ENCODE measurements at regions not wholly inside any gene's neighbourhood (a gene's known extent, or its start where the extent isn't known, plus 50 kb on each side); places are given as distances from the start of the nearest gene placed in this dataset.

- no peak overlapping the region for H3K4me3 Mint-ChIP-seq (ENCODE audit: unreplicated experiment)
- no peak for TF ChIP-seq CTCF (IDR thresholded peaks at IDR 0.05; ENCODE audit: partially characterized antibody, unreplicated experiment)
- no peak for DNase-seq
- H3K9me3 Mint-ChIP-seq (ENCODE audit: unreplicated experiment), result no peaks in the 10 kb centered on the region
- H3K36me3 Mint-ChIP-seq (ENCODE audit: unreplicated experiment), result no peaks in the 10 kb centered on the region
- no peaks in the 10 kb centered on the region for H3K27me3 Mint-ChIP-seq (ENCODE audit: unreplicated experiment)
- H3K27ac Mint-ChIP-seq (ENCODE audit: unreplicated experiment), result no peak overlapping the region
- peaks cover 4% of the 10 kb centered on the region for H3K4me1 Mint-ChIP-seq (ENCODE audit: low read depth, unreplicated experiment)
Measured at GRCh38 chr11:26909515-26909914, 84.4 kb upstream of the FIBIN start.

GRCh38 chr11:26909991-26910591 lies 83.8 kb upstream of the FIBIN start:
- no peak overlapping the region for H3K4me3 Mint-ChIP-seq (ENCODE audit: unreplicated experiment)
- no peaks in the 10 kb centered on the region for H3K9me3 Mint-ChIP-seq (ENCODE audit: unreplicated experiment)
- no peaks in the 10 kb centered on the region for H3K27me3 Mint-ChIP-seq (ENCODE audit: unreplicated experiment)
- no peak for DNase-seq
- H3K27ac Mint-ChIP-seq (ENCODE audit: unreplicated experiment), result no peak overlapping the region
- H3K36me3 Mint-ChIP-seq (ENCODE audit: unreplicated experiment), result no peaks in the 10 kb centered on the region
- peaks cover 4% of the 10 kb centered on the region for H3K4me1 Mint-ChIP-seq (ENCODE audit: low read depth, unreplicated experiment)
- no peak for TF ChIP-seq CTCF (IDR thresholded peaks at IDR 0.05; ENCODE audit: partially characterized antibody, unreplicated experiment)

GRCh38 chr11:26914968-26915367 lies 78.9 kb upstream of the FIBIN start:
- Mint-ChIP-seq H3K27ac (ENCODE audit: unreplicated experiment) (no peak overlapping the region), H3K4me3 (ENCODE audit: unreplicated experiment) (no peak overlapping the region), H3K4me1 (ENCODE audit: low read depth, unreplicated experiment) (no peaks in the 10 kb centered on the region), H3K9me3 (ENCODE audit: unreplicated experiment) (no peaks in the 10 kb centered on the region), H3K27me3 (ENCODE audit: unreplicated experiment) (no peaks in the 10 kb centered on the region), H3K36me3 (ENCODE audit: unreplicated experiment) (no peaks in the 10 kb centered on the region)
- no peak for DNase-seq
- TF ChIP-seq CTCF (IDR thresholded peaks at IDR 0.05; ENCODE audit: partially characterized antibody, unreplicated experiment), result no peak

- Mint-ChIP-seq H3K27me3 (ENCODE audit: unreplicated experiment) (no peaks in the 10 kb centered on the region), H3K36me3 (ENCODE audit: unreplicated experiment) (no peaks in the 10 kb centered on the region), H3K4me3 (ENCODE audit: unreplicated experiment) (no peak overlapping the region), H3K27ac (ENCODE audit: unreplicated experiment) (no peak overlapping the region), H3K9me3 (ENCODE audit: unreplicated experiment) (no peaks in the 10 kb centered on the region), H3K4me1 (ENCODE audit: low read depth, unreplicated experiment) (no peaks in the 10 kb centered on the region)
- no peak for DNase-seq
- TF ChIP-seq CTCF (IDR thresholded peaks at IDR 0.05; ENCODE audit: partially characterized antibody, unreplicated experiment), result no peak
Measured at GRCh38 chr11:26916805-26917204, 77.1 kb upstream of the FIBIN start.

GRCh38 chr11:26928582-26928981 lies 65.3 kb upstream of the FIBIN start:
- no peak for TF ChIP-seq CTCF (IDR thresholded peaks at IDR 0.05; ENCODE audit: partially characterized antibody, unreplicated experiment)
- Mint-ChIP-seq H3K4me1 (ENCODE audit: low read depth, unreplicated experiment) (peaks cover 13% of the 10 kb centered on the region), H3K27me3 (ENCODE audit: unreplicated experiment) (peaks cover 5% of the 10 kb centered on the region), H3K9me3 (ENCODE audit: unreplicated experiment) (peaks cover 4% of the 10 kb centered on the region), H3K4me3 (ENCODE audit: unreplicated experiment) (no peak overlapping the region), H3K36me3 (ENCODE audit: unreplicated experiment) (peaks cover 15% of the 10 kb centered on the region), H3K27ac (ENCODE audit: unreplicated experiment) (no peak overlapping the region)
- DNase-seq, result no peak

Measured in glutamatergic neuron (in vitro differentiated cells).